GM18870 (cell line): ENCODE measurements at regions not wholly inside any gene's neighbourhood (a gene's known extent, or its start where the extent isn't known, plus 50 kb on each side); places are given as distances from the start of the nearest gene placed in this dataset.
"Not testable (repeated sequence)": the region's sequence is repeated elsewhere in the genome, so short reads cannot be mapped to it uniquely, and the experiment has no call there.

Experiments used
- ATAC-seq: cut with Tn5 transposase; IDR thresholded peaks from one replicate; pipeline ENCODE4 v1.9.1; 2021; ENCODE audit warnings: moderate library complexity; ENCODE audit not compliant: unreplicated experiment

- ATAC-seq: no peak
Observed at GRCh38 chr20:58044931-58045555, 183.4 kb downstream of the ANKRD60 start.

GRCh38 chr20:58044286-58044685 is 184.2 kb downstream of the ANKRD60 start:
- ATAC-seq: no peak

GRCh38 chr20:58043236-58044140 is 185.0 kb downstream of the ANKRD60 start:
- no peak for ATAC-seq

GRCh38 chr20:58042591-58042990 is 185.9 kb downstream of the ANKRD60 start:
- no peak for ATAC-seq

- ATAC-seq: no peak
Observed at GRCh38 chr20:58040447-58041290, 187.8 kb downstream of the ANKRD60 start.

GRCh38 chr20:58039274-58040092 is 189.0 kb downstream of the ANKRD60 start:
- ATAC-seq: no peak

- no peak for ATAC-seq
Observed at GRCh38 chr20:58038123-58038654, 190.3 kb downstream of the ANKRD60 start.

- ATAC-seq: no peak
Observed at GRCh38 chr20:58037631-58038030, 190.8 kb downstream of the ANKRD60 start.

GRCh38 chr20:58033026-58033536 is 195.4 kb downstream of the ANKRD60 start:
- ATAC-seq: no peak

GRCh38 chr20:58032599-58032998 is 195.9 kb downstream of the ANKRD60 start:
- no peak for ATAC-seq

- ATAC-seq: not testable (repeated sequence)
Observed at GRCh38 chr20:58031350-58031749, 197.1 kb downstream of the ANKRD60 start.

GRCh38 chr20:58028123-58028522 is 200.3 kb downstream of the ANKRD60 start:
- no peak for ATAC-seq

GRCh38 chr20:58026361-58026760 is 202.1 kb downstream of the ANKRD60 start:
- no peak for ATAC-seq

- ATAC-seq: no peak
Observed at GRCh38 chr20:58025233-58025632, 203.2 kb downstream of the ANKRD60 start.

- no peak for ATAC-seq
Observed at GRCh38 chr20:58024241-58024721, 204.2 kb downstream of the ANKRD60 start.

GRCh38 chr20:58023781-58024180 is 204.7 kb downstream of the ANKRD60 start:
- no peak for ATAC-seq

GRCh38 chr20:58023346-58023745 is 205.1 kb downstream of the ANKRD60 start:
- no peak for ATAC-seq

- ATAC-seq: no peak
Observed at GRCh38 chr20:58022711-58023110, 205.7 kb downstream of the ANKRD60 start.

GRCh38 chr20:58021481-58021880 is 207.0 kb downstream of the ANKRD60 start:
- ATAC-seq: no peak
